ENCODE measurements at regions not wholly inside any gene's neighbourhood (a gene's known extent, or its start where the extent isn't known, plus 50 kb on each side); places are given as distances from the start of the nearest gene placed in this dataset.
"Not testable (repeated sequence)": the region's sequence is repeated elsewhere in the genome, so short reads cannot be mapped to it uniquely, and the experiment has no call there.

DNA sequence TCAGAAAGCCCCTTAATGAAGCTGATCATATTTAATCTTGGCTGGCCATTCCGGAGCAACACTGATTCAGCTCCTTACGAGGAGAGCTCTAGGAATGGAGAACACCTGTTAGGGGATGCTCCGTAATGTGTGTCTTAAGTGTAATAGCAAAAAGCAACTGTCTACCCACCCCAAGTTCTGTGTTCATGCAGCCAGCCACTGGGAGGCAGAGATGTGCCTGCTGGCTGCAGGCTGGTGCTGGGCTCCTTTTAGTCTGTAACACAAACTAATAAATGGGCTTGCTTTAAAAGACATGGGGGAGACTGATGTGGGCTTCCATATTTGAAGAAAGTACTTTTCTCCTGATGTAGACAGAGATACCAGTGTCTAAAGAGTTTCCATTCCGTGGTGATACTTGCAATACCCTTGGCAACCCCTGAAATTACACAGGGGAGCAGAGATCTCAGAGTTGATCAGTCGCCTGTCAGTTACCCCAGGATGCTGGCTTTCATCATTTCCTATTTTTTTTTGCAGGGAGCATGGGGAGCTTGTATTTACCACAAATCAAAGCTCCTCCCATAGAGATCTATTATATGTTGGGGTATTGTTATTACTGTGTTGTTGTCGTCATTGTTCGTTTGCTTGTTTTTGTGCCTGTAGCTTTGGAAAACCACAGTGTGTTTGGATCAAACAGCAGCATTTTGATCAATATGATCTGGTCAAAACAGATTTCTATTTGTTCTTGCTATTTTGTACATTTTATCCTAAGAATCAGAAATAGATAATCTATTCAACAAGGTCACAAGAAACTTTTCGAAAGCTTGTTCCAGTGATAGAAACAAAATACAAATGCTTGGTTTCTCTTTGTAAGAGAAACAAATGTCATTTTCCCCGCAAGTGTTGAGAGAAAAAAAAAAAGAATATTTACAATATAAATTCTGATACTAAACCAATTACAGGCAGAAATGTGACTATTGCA lies 65.8 kb downstream of the MTX3 start:
- ATAC-seq: no peak
- intact Hi-C loops (cut with DNase I): no loop called here
- DNase-seq (ENCODE audit: missing footprints): no peak

DNA sequence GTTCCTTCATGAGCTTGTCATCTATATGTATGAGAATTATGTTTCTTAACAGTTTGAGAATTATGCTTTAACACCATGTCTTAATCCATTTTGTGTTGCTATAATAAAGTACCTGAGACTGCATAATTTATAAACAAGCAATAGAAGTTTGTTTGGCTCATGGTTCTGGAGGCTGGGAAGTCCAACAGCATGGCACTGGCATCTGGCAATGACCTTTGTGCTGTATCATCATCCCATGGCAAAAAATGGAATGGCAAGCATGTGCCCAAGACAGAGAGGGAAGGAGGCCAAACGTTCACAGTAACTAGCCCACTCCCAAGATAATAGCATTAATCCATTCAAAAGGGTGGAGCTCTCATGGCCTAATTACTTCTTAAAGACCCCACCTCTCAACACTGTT lies 67.6 kb downstream of the MTX3 start:
- intact Hi-C loops (cut with DNase I): no loop called here
- DNase-seq (ENCODE audit: missing footprints) (no peak), ATAC-seq (no peak)

DNA sequence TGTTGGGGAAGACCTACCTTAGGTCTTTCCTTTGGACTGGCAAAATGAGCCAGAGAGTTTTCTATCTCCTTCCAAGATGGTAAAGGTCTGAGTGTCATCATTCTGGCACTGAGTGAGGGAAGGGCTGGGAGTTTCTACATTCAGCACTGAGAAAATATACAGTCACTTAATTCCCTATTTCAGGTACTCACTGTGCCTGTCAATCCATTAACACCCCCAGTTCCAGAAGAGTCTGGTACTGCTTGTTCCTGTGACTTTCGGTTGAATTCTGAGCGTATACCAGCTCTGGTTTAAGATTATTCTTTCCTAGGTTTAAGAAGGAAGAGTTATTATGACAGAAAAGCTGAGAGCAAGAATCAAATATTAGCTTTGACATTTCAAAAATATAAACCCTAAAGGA lies 68.4 kb downstream of the MTX3 start:
- no peak for ATAC-seq
- intact Hi-C loops (cut with DNase I): no loop called here

DNA sequence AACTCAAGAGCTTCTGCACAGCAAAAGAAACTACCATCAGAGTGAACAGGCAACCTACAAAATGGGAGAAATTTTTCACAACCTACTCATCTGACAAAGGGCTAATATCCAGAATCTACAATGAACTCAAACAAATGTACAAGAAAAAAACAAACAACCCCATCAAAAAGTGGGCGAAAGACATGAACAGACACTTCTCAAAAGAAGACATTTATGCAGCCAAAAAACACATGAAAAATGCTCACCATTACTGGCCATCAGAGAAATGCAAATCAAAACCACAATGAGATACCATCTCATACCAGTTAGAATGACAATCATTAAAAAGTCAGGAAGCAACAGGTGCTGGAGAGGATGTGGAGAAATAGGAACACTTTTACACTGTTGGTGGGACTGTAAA lies 83.6 kb downstream of the MTX3 start:
- DNase-seq (ENCODE audit: missing footprints); ATAC-seq; intact Hi-C loops (cut with DNase I): not testable (repeated sequence)

More for the DNA sequence above, 68.4 kb downstream of the MTX3 start:
- no peak for DNase-seq (ENCODE audit: missing footprints)

DNA sequence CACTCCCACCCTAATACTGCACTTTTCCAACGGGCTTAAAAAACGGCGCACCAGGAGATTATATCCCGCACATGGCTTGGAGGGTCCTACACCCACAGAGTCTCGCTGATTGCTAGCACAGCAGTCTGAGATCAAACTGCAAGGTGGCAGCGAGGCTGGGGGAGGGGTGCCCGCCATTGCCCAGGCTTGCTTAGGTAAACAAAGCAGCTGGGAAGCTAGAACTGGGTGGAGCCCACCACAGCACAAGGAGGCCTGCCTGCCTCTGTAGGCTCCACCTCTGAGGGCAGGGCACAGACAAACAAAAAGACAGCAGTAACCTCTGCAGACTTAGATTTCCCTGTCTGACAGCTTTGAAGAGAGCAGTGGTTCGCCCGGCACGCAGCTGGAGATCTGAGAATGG lies 88.5 kb downstream of the MTX3 start:
- intact Hi-C loops (cut with DNase I); ATAC-seq; DNase-seq (ENCODE audit: missing footprints): not testable (repeated sequence)

DNA sequence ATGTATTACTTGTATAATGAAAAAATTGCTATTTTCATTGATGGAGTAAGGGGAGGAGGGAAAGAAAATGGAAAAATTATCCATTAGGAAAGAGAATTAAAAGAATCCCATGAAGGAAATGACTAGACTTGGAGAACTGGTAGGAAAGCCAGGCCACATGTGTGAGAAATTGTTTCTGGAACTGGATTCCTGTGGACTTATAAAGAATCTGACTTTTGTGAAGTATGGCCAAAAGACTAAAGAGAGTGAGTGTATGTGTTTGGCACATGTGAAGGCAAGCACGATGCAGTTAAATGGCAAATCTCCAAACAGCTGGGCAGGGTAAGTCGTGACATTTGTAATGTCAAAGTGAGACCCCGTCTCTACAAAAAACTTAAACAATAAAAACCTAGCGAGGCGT lies 89.4 kb downstream of the MTX3 start:
- ATAC-seq: no peak
- intact Hi-C loops (cut with DNase I): no loop called here
- no peak for DNase-seq (ENCODE audit: missing footprints)

DNA sequence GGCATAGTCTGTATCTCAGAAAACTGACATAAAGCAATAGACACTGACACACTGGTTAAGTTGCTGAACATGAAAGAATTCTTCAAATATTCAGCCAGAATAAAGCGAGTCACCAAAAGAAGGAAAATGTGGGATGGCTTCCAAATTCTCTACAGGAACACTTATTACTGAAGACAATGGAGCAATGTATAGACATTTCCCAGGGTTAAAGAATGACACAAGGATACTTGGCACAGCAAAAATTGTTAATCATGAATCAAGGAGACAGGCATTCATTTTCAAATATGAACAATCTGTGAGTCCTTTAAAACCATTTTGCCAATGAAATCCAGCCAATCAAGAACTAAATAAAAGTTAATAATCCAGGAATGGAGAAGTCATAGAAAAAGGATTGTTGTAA lies 92.5 kb downstream of the MTX3 start:
- DNase-seq (ENCODE audit: missing footprints) (no peak), ATAC-seq (no peak)
- intact Hi-C loops (cut with DNase I): no loop called here

DNA sequence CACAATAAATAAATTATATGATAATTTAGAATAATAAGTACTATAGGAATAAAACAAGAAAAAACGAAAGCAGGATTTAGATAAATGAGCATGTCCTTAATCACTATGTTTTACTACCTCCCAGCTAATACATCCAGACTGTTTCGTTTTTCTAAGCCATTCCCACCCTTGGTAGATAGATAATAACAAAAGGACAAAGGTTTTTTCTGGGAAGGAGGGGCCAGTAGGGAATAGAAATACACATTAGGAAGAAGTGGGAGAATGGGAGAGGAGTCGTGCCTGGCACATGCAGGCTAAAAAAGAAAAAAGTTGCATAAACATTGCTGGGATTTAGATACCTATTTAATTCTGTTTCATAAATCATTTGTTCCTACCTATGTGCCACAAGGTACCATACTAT lies 97.1 kb downstream of the MTX3 start:
- intact Hi-C loops (cut with DNase I): no loop called here
- ATAC-seq: no peak
- DNase-seq (ENCODE audit: missing footprints): no peak

DNA sequence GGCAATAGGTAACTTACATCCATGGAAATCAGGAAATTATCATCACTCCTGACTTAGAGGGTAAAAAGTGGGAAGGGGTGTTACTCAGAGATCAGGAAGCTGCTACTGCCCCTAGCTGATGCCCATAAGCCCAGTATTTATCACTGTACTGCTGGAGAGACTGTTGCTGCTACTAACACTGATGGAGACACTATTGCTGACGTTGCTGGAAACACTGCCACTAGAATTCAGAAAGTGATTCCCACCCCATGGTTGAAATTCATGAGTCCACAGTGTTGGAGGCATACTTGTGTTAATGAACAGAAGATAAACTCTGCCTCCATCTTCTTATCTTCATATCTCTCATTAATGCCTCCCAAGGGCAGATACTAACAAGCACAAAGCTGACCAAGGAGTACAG lies 97.6 kb downstream of the MTX3 start:
- DNase-seq (ENCODE audit: missing footprints) (no peak), ATAC-seq (no peak)
- intact Hi-C loops (cut with DNase I): no loop called here

DNA sequence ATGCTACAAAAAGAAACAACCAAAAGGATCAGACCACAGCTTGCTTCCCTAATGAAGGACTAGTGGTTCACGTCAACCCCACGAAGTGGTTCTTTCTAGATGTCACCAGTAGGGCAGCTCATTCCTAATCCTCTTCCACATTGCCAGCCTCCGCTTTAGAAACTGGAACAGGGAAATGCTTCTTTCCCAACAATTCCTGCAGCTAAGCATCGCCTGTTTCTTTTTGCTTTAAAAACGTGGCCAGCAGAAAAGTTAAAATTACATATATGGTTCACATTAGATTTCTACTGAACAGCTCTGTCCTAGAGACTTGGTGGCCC lies 100.2 kb downstream of the MTX3 start:
- DNase-seq (ENCODE audit: missing footprints): no peak
- intact Hi-C loops (cut with DNase I): no loop called here
- ATAC-seq: no peak

DNA sequence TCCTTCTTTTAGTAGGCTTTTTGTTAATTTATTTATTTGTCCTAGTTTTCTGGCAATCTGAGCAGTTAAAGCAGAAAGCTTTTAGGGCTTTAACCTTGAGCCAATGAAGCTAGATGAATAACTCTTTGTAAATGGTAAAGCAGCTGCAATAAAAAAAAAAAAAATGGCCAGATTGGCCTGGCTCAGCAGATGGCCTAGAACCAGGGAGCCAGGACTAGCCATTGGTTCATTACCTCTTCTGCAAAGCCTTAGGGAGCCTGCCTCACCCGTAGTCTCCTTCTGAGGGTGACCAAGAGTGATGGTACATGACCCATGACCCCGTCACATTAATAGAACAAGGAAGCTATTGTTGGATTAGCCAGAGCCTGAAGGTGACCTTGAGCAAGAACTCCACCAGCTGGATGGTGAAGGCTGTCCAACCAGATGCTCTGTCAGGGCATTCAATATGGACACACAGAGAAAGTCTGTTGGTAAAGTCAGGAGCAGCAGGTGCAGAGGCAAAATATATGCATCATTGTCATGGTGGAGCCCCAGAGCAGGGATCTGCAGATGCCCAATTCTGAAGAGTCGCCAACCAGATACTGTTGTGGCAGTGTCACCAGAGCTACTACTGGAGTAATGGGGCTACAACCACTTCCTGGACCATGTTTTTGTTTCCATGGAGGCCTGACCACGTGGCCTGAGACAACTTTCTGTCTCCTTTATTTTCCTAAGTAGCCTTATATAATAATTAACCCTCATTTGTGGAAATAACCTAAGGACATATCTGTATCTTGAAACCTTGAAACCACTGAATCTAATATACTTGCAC lies 100.7 kb downstream of the MTX3 start:
- no peak for DNase-seq (ENCODE audit: missing footprints)
- intact Hi-C loops (cut with DNase I): no loop called here
- ATAC-seq: no peak

DNA sequence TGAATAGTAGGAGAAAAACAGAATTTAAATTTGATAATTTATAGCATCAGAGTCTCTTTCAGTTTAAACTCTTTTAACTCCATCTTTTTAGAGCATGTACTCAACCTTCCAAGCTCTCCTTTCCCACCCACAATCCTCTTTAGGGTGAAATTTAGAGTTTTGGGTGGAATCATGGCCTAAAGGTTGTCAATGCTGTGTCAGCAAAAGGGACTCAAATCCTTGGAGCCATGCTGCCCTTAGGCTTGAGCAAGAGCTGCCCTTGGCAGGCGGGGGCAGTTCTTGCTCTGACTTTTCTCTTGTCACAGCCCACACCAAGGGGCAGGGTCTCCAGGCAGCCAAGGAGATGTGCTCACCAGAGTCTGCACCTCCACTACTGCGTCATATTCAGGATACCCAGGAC lies 102.4 kb downstream of the MTX3 start:
- ATAC-seq (no peak), DNase-seq (ENCODE audit: missing footprints) (no peak)
- intact Hi-C loops (cut with DNase I): no loop called here

DNA sequence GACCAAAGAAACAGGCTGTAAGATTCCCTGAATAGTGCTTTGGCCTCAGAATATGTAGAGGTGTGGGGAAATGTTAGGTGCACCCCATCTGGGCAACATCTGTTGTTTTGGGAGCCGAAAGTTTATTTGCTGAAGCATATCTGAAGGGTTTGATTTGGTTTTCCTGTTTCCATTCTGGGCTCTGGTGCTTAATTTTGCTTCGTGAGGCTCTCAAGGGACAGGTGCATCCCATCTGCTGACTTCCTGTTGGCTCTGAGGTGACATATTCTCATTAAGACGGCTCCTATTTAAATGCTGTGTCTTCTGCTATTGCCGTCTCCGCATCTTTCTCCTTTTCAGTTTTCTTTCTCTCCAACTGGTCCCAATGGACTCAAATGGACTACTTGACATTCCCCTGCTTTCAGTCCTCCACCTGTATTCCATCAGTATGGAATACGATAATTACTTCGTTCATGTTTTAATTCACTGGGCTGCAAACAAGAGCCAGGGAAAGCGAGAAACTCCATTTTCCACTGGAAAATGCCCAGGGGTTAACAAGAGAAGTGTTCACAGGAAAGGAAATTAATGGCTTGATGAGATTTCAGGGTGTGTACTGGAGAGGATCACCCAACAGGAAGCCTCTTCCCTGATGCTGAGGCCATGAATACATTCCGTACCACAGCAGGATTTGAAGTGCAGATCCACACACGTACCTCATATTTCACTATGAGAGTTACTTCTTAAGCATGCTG lies 104.0 kb downstream of the MTX3 start:
- intact Hi-C loops (cut with DNase I): no loop called here
- DNase-seq (ENCODE audit: missing footprints) (no peak), ATAC-seq (no peak)

DNA sequence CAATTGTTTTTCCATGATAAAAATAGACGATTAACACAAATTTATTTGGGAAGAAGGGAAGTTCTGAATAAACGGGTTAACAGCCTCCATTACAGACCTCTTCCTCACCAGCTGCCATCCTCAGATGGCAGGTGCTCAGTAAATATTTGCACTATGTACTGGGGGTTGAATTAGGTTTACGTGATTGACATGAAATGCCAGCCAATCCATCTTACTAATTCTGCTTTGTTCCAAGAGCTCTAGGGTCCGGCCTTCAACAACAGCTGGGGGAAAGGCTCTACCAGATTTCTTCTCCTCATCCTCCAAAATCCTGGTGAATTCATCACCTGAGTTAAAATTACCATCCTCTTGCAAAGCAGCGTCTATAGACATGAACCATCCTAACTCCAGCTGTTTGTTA lies 104.6 kb downstream of the MTX3 start:
- ATAC-seq (no peak), DNase-seq (ENCODE audit: missing footprints) (no peak)
- intact Hi-C loops (cut with DNase I): no loop called here

DNA sequence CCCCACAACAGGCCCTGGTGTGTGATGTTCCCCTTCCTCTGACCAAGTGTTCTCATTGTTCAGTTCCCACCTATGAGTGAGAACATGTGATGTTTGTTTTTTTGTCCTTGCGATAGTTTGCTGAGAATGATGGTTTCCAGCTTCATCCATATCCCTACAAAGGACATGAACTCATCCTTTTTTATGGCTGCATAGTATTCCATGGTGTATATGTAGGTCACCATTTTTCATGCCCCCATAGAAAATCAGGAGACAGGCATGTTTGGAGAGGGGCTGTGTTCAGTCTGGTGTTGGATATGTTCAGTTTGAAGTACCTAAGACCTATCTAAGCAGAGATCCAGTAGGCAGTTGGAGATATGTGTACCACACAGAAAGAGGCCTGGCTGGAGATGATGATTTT lies 111.2 kb downstream of the MTX3 start:
- DNase-seq (ENCODE audit: missing footprints); ATAC-seq; intact Hi-C loops (cut with DNase I): not testable (repeated sequence)

DNA sequence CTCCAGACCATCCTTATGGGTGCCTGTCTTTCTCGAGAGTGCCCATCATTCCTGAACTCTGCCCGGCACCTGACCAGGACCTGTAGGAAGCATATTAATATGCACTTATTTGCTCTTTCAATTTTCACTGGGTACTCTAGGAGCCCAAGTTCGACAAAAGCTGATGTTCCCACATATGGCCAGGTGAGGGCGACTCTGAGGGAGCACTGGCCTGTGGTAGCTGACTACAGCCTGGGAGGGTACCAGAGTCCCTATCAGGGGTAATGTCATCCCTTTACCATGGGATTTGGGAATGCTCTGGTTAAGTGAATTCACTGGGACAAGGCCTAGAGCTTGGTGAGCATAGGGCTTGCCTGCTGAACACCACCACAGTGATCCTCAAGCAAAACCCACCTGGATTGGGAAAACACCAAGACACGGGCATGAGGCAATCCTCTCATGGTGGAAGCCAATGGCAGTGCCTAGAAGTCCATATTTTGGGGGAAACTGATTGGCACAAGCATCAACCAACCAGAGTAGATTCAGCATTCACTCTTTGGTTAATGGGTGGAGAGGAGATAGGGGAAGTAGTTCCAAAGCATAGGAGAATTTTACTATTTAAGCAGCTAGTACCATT lies 112.2 kb downstream of the MTX3 start:
- intact Hi-C loops (cut with DNase I): no loop called here
- ATAC-seq (no peak), DNase-seq (ENCODE audit: missing footprints) (no peak)

DNA sequence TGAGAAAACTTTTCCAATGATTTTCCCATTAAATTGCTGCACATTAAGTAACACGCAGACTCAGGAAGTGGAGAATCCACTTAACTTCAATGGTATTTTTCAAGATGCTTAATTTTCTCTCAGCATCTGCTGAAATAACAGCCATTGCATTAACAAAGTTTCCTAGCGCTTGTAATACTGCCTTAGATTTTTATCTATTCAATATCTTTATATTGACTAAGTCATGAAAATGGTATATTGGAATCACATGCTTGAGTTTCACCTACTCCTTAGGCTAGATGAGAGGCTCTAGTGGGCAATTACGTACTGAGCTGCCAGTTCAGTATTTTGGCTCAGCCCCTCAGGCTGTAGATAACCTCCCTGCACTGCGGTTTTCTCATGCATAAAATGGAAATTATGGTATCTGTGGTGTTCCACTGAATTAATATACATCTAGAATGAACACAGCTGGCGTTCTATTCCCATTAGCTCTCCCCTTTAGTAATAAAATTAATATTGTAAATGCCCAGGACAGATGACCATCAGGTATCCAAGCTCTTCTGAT lies 112.9 kb downstream of the MTX3 start:
- no peak for ATAC-seq
- no peak for DNase-seq (ENCODE audit: missing footprints)
- intact Hi-C loops (cut with DNase I): no loop called here

DNA sequence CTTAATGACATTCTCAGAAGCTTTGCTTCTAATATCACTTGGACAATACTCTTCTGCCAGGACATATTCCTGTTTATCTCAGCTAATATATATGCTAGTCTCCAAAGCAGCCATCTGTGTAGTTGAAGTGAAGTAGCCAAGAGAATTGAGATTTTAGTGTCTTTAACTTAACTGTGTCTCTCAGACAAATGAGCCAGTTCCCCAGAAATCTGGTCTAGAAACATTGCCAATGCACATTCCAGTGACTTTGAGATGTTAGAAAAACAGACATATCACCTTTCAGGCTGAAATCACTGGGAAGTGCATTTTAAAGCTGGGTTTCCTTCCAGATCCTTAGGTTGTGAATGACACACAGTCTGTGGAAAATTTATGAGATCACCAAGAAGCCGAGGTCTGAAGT lies 114.6 kb downstream of the MTX3 start:
- no peak for ATAC-seq
- no peak for DNase-seq (ENCODE audit: missing footprints)
- intact Hi-C loops (cut with DNase I): no loop called here

DNA sequence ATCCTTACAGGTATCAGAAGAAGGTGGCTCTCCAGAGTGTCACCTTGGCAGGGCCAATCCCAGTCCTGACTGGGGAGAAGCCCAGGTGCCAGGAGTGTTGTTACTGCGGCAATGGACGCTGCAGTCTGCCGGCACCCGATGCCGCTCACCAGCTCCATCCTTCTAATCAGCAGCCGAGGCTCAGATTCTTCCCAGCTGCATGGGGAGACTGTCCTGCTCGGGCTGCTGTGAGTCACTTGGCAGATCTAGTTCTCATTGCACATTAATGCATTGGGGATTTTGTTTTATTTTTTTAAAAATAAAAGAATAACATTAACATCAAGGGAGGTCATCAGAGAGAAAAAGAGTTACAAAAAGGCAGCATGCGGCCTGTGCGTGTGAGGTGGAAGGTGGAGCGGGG lies 115.8 kb downstream of the MTX3 start:
- DNase-seq (ENCODE audit: missing footprints) (no peak), ATAC-seq (peak; percentile 63)
- intact Hi-C loops (cut with DNase I): no loop called here

Measured in Right ventricle myocardium inferior (tissue), 1 donor.